WTC11 (cell line): ENCODE measurements at regions not wholly inside any gene's neighbourhood (a gene's known extent, or its start where the extent isn't known, plus 50 kb on each side); places are given as distances from the start of the nearest gene placed in this dataset.

ENCODE experiments used
- ATAC-seq: fragments of 200-7000 bp; cut with Tn5 transposase; 2 replicates; pipeline ENCODE4 v1.10.0; 2021; ENCODE audit warnings: mild to moderate bottlenecking, moderate library complexity
- CTCF ChIA-PET: fragments of 300-600 bp; sonication (Branson Sonifier 250); formaldehyde crosslinking; loops from one replicate; lab custom pipeline; 2021; ENCODE audit warnings: antibody characterized with exemption; lab: Charles Lee
- POLR2A ChIA-PET: fragments of 350-600 bp; sonication (Branson Sonifier 250); formaldehyde crosslinking; loops from one replicate; lab custom pipeline; 2021; ENCODE audit warnings: antibody characterized with exemption; lab: Charles Lee
- DNase-seq: peaks from one replicate; pipeline ENCODE4 v3.0.0; 2021; ENCODE audit warnings: low spot score
- H3K27ac Mint-ChIP-seq: 2 replicates; pipeline ENCODE4 v1.8.0; 2021; ENCODE audit warnings: mixed read lengths
- H3K27me3 Mint-ChIP-seq: 2 replicates; pipeline ENCODE4 v1.8.0; 2021; ENCODE audit warnings: low read depth, mild to moderate bottlenecking, moderate library complexity, mixed read lengths
- H3K36me3 Mint-ChIP-seq: 2 replicates; pipeline ENCODE4 v1.8.0; 2021; ENCODE audit warnings: mixed read lengths
- H3K4me1 Mint-ChIP-seq: 2 replicates; pipeline ENCODE4 v1.8.0; 2022; ENCODE audit warnings: mixed read lengths
- H3K4me3 Mint-ChIP-seq: 2 replicates; pipeline ENCODE4 v1.8.0; 2021; ENCODE audit warnings: mild to moderate bottlenecking, moderate library complexity, mixed read lengths
- H3K9me3 Mint-ChIP-seq: 2 replicates; pipeline ENCODE4 v1.8.0; 2021; ENCODE audit warnings: mixed read lengths
- AFF4 ChIP-seq: sonication (generic); formaldehyde crosslinking; IDR thresholded peaks from 2 replicates; pipeline ENCODE4 v1.8.1; 2023; ENCODE audit warnings: mild to moderate bottlenecking, missing genetic modification reagents, borderline replicate concordance
- ARID4B ChIP-seq: sonication (generic); formaldehyde crosslinking; IDR thresholded peaks from 2 replicates; pipeline ENCODE4 v1.8.0; 2023; ENCODE audit warnings: missing genetic modification reagents, mild to moderate bottlenecking, borderline replicate concordance
- ATF1 ChIP-seq: sonication (generic); formaldehyde crosslinking; IDR thresholded peaks from 2 replicates; pipeline ENCODE4 v1.8.1; 2023; ENCODE audit warnings: mild to moderate bottlenecking, moderate library complexity, missing genetic modification reagents
- CTCF ChIP-seq: fragments of 200-600 bp; IDR thresholded peaks from 2 replicates; pipeline ENCODE4 v1.8.0; 2022; ENCODE audit warnings: antibody characterized with exemption
- EMX1 ChIP-seq: fragments of 250-450 bp; sonication (Bioruptor Pico); IDR thresholded peaks from 2 replicates; pipeline ENCODE4 v1.8.0; 2021; ENCODE audit warnings: mild to moderate bottlenecking
- ERG ChIP-seq: fragments of 250-450 bp; sonication (Bioruptor Pico); IDR thresholded peaks from 2 replicates; pipeline ENCODE4 v1.8.0; 2021; ENCODE audit warnings: mild to moderate bottlenecking
- ESRRA ChIP-seq: sonication (generic); formaldehyde crosslinking; IDR thresholded peaks from 2 replicates; pipeline ENCODE4 v1.8.1; 2022; ENCODE audit warnings: mild to moderate bottlenecking, missing genetic modification reagents, borderline replicate concordance
- FOXP4 ChIP-seq: sonication (generic); formaldehyde crosslinking; IDR thresholded peaks from 2 replicates; pipeline ENCODE4 v1.8.0; 2022; ENCODE audit warnings: mild to moderate bottlenecking, missing genetic modification reagents
- GRHL2 ChIP-seq: fragments of 250-450 bp; sonication (Bioruptor Pico); IDR thresholded peaks from 2 replicates; pipeline ENCODE4 v1.8.0; 2022; ENCODE audit warnings: mild to moderate bottlenecking, moderate library complexity; ENCODE audit not compliant: insufficient replicate concordance, severe bottlenecking
- JUN ChIP-seq: sonication (generic); formaldehyde crosslinking; IDR thresholded peaks from 2 replicates; pipeline ENCODE4 v1.8.0; 2023; ENCODE audit warnings: mild to moderate bottlenecking, missing genetic modification reagents
- MLX ChIP-seq: sonication (generic); formaldehyde crosslinking; IDR thresholded peaks from 2 replicates; pipeline ENCODE4 v1.8.1; 2023; ENCODE audit warnings: mild to moderate bottlenecking, missing genetic modification reagents, moderate library complexity
- NFATC4 ChIP-seq: fragments of 250-450 bp; sonication (Bioruptor Pico); IDR thresholded peaks from 2 replicates; pipeline ENCODE4 v1.9.0; 2021; ENCODE audit warnings: mild to moderate bottlenecking
- PREB ChIP-seq: sonication (generic); formaldehyde crosslinking; IDR thresholded peaks from 2 replicates; pipeline ENCODE4 v1.8.1; 2022; ENCODE audit warnings: mild to moderate bottlenecking, missing genetic modification reagents, moderate library complexity, borderline replicate concordance
- RELA ChIP-seq: sonication (generic); formaldehyde crosslinking; IDR thresholded peaks from 2 replicates; pipeline ENCODE4 v1.8.1; 2022; ENCODE audit warnings: missing genetic modification reagents, mild to moderate bottlenecking, borderline replicate concordance
- SOX15 ChIP-seq: fragments of 250-450 bp; sonication (Bioruptor Pico); IDR thresholded peaks from 2 replicates; pipeline ENCODE4 v1.9.0; 2021; ENCODE audit warnings: mild to moderate bottlenecking
- USF2 ChIP-seq: sonication (generic); formaldehyde crosslinking; IDR thresholded peaks from 2 replicates; pipeline ENCODE4 v1.8.1; 2023; ENCODE audit warnings: mild to moderate bottlenecking, missing genetic modification reagents, moderate library complexity
- ZNF671 ChIP-seq: fragments of 250-450 bp; sonication (Bioruptor Pico); IDR thresholded peaks from 2 replicates; pipeline ENCODE4 v1.8.0; 2021; ENCODE audit warnings: mild to moderate bottlenecking

GRCh38 chr13:37985281-37985680 is 115.7 kb upstream of the TRPC4 start (continued):
- no peak for TF ChIP-seq AFF4
- no peak for TF ChIP-seq JUN (CRISPR knock-in tag)
- no peak for TF ChIP-seq ATF1 (CRISPR knock-in tag)
- TF ChIP-seq USF2, result no peak
- TF ChIP-seq PREB (CRISPR knock-in tag), result no peak
- TF ChIP-seq ESRRA (CRISPR knock-in tag), result no peak

- ChIA-PET CTCF (no interaction called here), POLR2A (no interaction called here)
- peaks cover 16% of the 10 kb centered on the region for H3K4me1 Mint-ChIP-seq
- H3K4me3 Mint-ChIP-seq, result no peak overlapping the region
- H3K27ac Mint-ChIP-seq, result no peak overlapping the region
- H3K27me3 Mint-ChIP-seq, result no peaks in the 10 kb centered on the region
- TF ChIP-seq NFATC4 (no peak), CTCF (0 out of 2 replicates have a peak, but pooled peaks have one; percentile 19)
- peaks cover 16% of the 10 kb centered on the region for H3K9me3 Mint-ChIP-seq
- ATAC-seq (peak; percentile 83), DNase-seq (peak; percentile 36)
- no peaks in the 10 kb centered on the region for H3K36me3 Mint-ChIP-seq
Measured at GRCh38 chr13:37984357-37984756, 114.8 kb upstream of the TRPC4 start.

GRCh38 chr13:37981932-37982331 is 112.4 kb upstream of the TRPC4 start:
- Mint-ChIP-seq H3K9me3 (peaks cover 16% of the 10 kb centered on the region), H3K27me3 (no peaks in the 10 kb centered on the region), H3K4me1 (peaks cover 16% of the 10 kb centered on the region), H3K27ac (no peak overlapping the region), H3K36me3 (no peaks in the 10 kb centered on the region), H3K4me3 (no peak overlapping the region)
- TF ChIP-seq RELA (CRISPR knock-in tag) (no peak), EMX1 (CRISPR knock-in tag) (no peak), SOX15 (CRISPR knock-in tag) (no peak), GRHL2 (CRISPR knock-in tag) (no peak), ZNF671 (CRISPR knock-in tag) (no peak), ERG (CRISPR knock-in tag) (no peak), MLX (CRISPR knock-in tag) (no peak), ARID4B (no peak), FOXP4 (CRISPR knock-in tag) (no peak)
- CTCF ChIA-PET, result no interaction called here
- POLR2A ChIA-PET, result no interaction called here
- no peak for ATAC-seq
- no peak for DNase-seq
